Spinal cord (tissue), 9 donors: ENCODE measurements at regions not wholly inside any gene's neighbourhood (a gene's known extent, or its start where the extent isn't known, plus 50 kb on each side); places are given as distances from the start of the nearest gene placed in this dataset.

ENCODE experiments used
- DNase-seq, 6 donors: peaks; one replicate each; pipeline versions ENCODE4 v3.0.0 to v3.0.0-alpha.2; 2013 to 2015; ENCODE audit warnings: low spot score in 6 of 6, low read depth in 4 of 6
- H3K27ac ChIP-seq: one replicate; pipeline ENCODE4 v1.5.1; 2013; ENCODE audit warnings: low read depth, low read length, control low read depth
- H3K27me3 ChIP-seq: one replicate; pipeline ENCODE4 v1.6.1; 2013; ENCODE audit warnings: low read length; ENCODE audit not compliant: control insufficient read depth, insufficient read depth
- H3K36me3 ChIP-seq: one replicate; pipeline ENCODE4 v1.6.1; 2013; ENCODE audit warnings: low read length; ENCODE audit not compliant: control insufficient read depth, insufficient read depth
- H3K4me1 ChIP-seq: one replicate; pipeline ENCODE4 v1.6.1; 2013; ENCODE audit warnings: low read length; ENCODE audit not compliant: control insufficient read depth, insufficient read depth
- H3K4me3 ChIP-seq: one replicate; pipeline ENCODE4 v1.5.1; 2013; ENCODE audit warnings: low read depth, low read length, control low read depth
- H3K9me3 ChIP-seq: one replicate; pipeline ENCODE4 v1.6.1; 2013; ENCODE audit warnings: low read length; ENCODE audit not compliant: control insufficient read depth, insufficient read depth
- WGBS: methylation state at CpG from one replicate; pipeline ENCODE4 v1.1.5; 2013; ENCODE audit warnings: missing lambda C conversion rate; ENCODE audit not compliant: insufficient coverage; 5-methylcytosine and 5-hydroxymethylcytosine counted together
- donor health status: healthy.

DNA sequence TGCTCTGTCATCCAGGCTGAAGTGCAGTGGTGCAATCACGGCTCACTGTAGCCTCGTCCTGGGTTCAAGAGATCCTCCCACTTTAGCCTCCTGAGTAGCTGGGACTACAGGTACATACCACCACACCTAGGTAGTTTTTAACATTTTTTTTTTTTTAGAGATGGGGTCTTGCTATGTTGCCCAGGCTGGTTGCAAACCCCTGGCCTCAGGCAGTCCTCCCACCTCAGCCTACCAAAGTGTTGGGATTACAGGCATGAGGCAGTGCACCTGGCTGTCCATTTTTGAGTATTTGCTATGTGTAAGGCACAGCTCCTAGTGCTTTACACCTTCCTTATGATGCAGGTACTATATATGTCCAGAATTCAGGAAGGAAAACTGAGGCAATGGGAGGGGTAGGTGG lies 138.8 kb upstream of the ZNF536 start:
- Histone ChIP-seq H3K27me3 (peaks cover 2% of the 10 kb centered on the region), H3K4me1 (peaks cover 18% of the 10 kb centered on the region), H3K27ac (no peak overlapping the region), H3K9me3 (no peaks in the 10 kb centered on the region), H3K4me3 (no peak overlapping the region), H3K36me3 (no peaks in the 10 kb centered on the region)
- DNase-seq = no peak
- WGBS = no CpG with 5 or more reads among the region's 2 CpGs

DNA sequence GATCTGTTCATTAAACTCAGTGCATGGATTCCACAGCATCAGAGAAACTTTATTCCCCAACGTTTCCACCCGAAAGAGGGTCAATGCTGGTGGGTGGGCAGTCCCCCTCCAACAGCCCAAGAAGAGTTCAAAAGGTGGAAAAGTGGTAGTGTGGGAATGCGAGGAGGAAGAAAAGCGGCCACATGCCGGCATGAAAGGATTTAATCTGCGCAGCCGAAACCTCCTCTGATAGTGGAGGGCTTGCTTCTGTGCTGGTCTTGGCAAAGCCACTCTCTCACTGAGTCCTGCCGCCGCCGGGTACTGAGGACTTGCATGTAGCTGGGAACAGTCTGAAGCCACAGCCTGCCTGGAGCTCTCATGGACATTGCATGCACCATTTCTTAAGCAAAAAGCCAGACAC lies 136.2 kb upstream of the ZNF536 start:
- Histone ChIP-seq H3K4me1 (peaks cover 10% of the 10 kb centered on the region), H3K36me3 (no peaks in the 10 kb centered on the region), H3K4me3 (peak overlapping the region; percentile 28), H3K27me3 (peaks cover 2% of the 10 kb centered on the region), H3K9me3 (no peaks in the 10 kb centered on the region), H3K27ac (peak overlapping the region; percentile 26)
- WGBS = 6% methylated on average over 8 of the region's 10 CpGs
- peak in 2 of 6 donors; percentile 79 to 87 for DNase-seq

DNA sequence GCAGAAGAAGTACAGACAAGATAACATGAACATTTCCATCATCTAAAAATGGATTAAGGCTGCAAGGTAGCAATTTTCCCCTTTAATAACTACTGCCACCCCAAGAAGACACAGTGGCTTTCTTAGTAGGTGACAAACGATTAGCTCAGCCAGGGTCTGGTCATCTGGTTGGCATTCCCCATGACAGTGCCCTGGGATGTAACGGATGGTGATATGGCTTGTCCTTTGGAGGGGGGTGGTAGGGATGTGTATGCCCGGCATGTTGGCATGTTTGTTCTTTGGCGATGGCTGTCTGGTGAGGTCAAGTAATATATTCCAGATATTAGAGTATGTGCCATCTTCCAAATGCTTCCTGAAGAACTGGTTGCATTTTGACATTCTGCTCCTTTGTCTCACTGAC lies 135.6 kb upstream of the ZNF536 start:
- Histone ChIP-seq H3K9me3 (no peaks in the 10 kb centered on the region), H3K4me3 (no peak overlapping the region), H3K27ac (no peak overlapping the region), H3K4me1 (peaks cover 5% of the 10 kb centered on the region), H3K27me3 (peaks cover 2% of the 10 kb centered on the region), H3K36me3 (no peaks in the 10 kb centered on the region)
- DNase-seq = no peak
- WGBS = 69% methylated on average over 2 of the region's 4 CpGs

DNA sequence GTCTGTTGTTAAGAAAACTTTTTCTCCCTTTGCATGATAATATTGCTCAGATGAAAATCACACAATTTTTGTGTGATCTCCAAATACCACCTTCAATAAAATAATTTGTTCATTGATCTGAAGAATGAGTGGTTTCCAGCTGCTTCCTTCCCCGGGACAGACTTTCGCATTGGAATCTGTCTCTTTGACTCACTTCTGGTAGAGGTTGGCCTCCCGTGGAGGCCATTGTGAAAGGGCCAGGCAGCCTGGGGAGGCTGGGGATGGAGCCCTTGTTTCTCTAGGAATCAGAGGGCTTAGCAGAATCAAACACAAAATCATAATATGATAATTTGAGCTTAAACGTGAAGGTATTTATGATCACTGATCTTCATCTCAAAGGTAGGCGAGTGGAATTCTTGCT lies 135.0 kb upstream of the ZNF536 start:
- H3K4me1 ChIP-seq = peaks cover 5% of the 10 kb centered on the region
- WGBS = 78% methylated on average over 2 of the region's 5 CpGs
- DNase-seq = no peak
- H3K27ac ChIP-seq = no peak overlapping the region
- no peaks in the 10 kb centered on the region for H3K36me3 ChIP-seq
- H3K27me3 ChIP-seq = peaks cover 2% of the 10 kb centered on the region
- H3K4me3 ChIP-seq = no peak overlapping the region
- H3K9me3 ChIP-seq = no peaks in the 10 kb centered on the region

DNA sequence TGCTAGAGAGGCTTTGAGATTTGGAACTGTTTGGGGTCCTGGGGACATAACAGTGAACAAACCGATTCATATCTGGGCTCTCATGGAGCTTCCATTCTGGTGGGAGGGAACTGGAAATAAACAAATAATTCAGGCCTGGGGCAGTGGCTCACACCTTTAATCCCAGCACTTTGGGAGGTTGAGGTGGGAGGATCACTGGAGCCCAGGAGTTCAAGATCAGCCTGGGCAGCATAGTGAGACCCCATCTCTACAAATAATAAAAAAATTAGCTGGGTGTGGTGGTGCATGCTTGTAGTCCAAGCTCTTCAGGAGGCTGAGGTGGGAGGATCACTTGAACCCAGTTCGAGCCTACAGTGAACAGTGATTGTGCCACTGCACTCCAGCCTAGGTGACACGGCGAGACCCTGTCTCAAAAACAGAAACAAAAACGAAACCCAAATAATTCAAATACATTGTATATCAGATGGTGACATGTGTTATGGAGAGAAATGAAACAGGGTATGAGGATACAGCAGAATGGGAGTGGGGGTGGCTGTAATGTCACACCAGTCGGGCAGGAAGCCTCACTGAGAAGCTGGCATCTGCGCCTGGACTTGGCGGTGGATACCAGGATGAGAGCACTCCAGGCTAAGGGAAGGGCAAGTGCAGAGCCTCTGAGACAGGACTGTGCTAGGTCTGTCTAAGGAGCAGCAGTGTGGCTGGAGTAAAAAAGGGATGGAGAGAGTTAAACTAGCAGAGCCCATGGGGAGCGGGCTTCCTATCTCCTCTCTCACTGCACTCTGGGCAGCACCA lies 131.1 kb upstream of the ZNF536 start:
- no peak for DNase-seq
- no peaks in the 10 kb centered on the region for H3K9me3 ChIP-seq
- no peak overlapping the region for H3K27ac ChIP-seq
- H3K4me1 ChIP-seq = no peaks in the 10 kb centered on the region
- H3K36me3 ChIP-seq = no peaks in the 10 kb centered on the region
- WGBS = 80% methylated on average over 4 of the region's 9 CpGs
- no peaks in the 10 kb centered on the region for H3K27me3 ChIP-seq
- H3K4me3 ChIP-seq = no peak overlapping the region

DNA sequence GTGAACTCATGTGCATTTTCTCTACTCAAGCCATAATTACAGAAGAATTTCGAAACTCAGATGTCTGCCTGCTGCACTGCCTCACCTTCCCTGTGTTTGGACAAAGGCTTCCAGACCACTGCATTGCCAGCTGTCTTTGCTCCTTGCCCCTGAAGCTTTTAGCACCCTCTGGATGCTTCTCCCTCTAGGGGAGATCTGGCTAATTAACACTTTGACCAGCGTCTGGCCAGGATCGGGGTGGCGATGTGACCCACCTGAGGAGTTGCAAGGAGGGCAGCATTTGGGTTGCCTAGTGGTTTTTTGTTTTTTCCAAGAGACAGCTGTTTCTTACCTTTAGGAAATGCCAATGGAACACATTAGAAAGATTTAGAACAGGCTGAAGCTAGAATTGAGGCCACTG lies 127.7 kb upstream of the ZNF536 start:
- Histone ChIP-seq H3K9me3 (no peaks in the 10 kb centered on the region), H3K36me3 (no peaks in the 10 kb centered on the region), H3K27me3 (no peaks in the 10 kb centered on the region), H3K4me1 (no peaks in the 10 kb centered on the region), H3K4me3 (no peak overlapping the region), H3K27ac (no peak overlapping the region)
- WGBS = 63% methylated on average over 4 of the region's 4 CpGs
- DNase-seq = no peak

DNA sequence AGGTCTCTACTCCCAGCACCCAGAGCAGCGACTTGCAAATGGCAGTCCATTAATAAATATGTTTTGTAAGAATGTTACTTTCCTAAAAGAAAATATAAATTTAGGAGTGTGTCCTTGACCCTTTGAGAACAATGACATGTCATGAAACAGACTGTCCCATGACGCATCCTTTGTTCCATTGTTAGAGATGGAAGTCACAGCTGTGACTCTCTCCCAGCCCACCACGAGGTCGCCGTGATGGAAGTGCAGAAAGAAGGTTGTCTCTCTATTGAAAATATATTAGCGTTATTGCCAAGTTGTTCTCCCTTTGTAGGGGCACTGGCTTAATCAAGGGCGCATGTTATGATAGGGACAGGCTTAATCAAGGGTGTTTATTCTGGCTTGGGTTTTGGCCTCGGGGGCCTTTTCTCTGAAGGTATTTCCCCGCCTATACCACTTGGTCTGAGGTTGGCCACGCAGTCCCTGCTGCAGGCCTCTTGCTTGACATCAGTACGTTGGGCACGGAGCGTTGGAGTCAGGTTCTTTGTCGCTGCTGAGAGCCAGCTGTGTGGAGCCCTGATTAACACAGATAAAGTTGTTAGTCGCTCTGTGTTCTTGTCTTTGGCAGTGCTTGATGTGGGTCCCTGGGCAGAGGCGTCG lies 126.7 kb upstream of the ZNF536 start:
- 89% methylated on average over 12 of the region's 17 CpGs for WGBS
- no peak for DNase-seq
- no peaks in the 10 kb centered on the region for H3K4me1 ChIP-seq

DNA sequence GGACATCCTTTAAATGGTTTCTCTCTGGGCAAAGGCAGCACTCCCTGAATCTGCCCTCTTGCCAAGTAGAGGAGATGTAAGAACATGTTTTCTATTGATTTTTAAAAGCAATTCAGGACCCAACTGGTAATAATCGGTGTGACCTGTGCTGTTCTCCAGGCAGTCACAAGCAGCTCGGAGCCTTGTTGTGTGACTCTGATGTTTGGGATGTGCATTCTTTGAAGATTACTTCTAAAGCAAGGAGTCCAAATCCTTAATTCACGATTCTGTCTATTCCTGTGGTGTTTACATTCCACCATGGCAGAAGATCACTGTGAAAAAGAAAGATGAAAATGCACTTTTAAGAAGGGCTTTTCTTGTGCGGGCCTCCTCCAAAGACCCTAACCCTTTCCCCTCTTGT lies 122.3 kb upstream of the ZNF536 start:
- no peak overlapping the region for H3K4me3 ChIP-seq
- peaks cover 5% of the 10 kb centered on the region for H3K4me1 ChIP-seq
- peaks cover 5% of the 10 kb centered on the region for H3K27me3 ChIP-seq
- H3K9me3 ChIP-seq = no peaks in the 10 kb centered on the region
- no CpG with 5 or more reads among the region's 4 CpGs for WGBS
- H3K36me3 ChIP-seq = no peaks in the 10 kb centered on the region
- DNase-seq = no peak
- H3K27ac ChIP-seq = no peak overlapping the region

More for the DNA sequence above, 126.7 kb upstream of the ZNF536 start:
- Histone ChIP-seq H3K9me3 (no peaks in the 10 kb centered on the region), H3K36me3 (no peaks in the 10 kb centered on the region), H3K4me3 (no peak overlapping the region), H3K27ac (no peak overlapping the region), H3K27me3 (no peaks in the 10 kb centered on the region)

DNA sequence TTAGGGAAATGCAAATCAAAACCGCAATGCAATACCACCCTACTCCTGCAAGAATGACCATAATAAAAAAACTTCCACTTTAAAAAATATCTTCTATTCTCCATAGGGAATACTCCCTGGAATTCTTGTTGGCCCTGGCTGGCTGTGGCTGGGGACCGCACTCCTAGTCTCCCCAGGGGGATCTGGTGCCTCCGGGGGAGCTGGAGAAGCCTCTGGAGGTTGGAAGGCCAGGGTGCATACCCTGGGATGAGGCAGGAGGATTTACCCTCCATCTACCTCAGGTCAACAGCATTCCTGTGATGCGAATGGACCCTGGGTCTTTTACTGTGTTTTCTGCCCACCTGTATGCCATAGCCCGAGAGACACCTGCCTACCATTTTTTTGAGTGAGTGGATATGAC lies 120.0 kb upstream of the ZNF536 start:
- no peak overlapping the region for H3K27ac ChIP-seq
- no peaks in the 10 kb centered on the region for H3K9me3 ChIP-seq
- no peaks in the 10 kb centered on the region for H3K36me3 ChIP-seq
- peaks cover 9% of the 10 kb centered on the region for H3K4me1 ChIP-seq
- H3K27me3 ChIP-seq = peaks cover 5% of the 10 kb centered on the region
- DNase-seq = no peak
- 100% methylated on average over 1 of the region's 5 CpGs for WGBS
- no peak overlapping the region for H3K4me3 ChIP-seq

DNA sequence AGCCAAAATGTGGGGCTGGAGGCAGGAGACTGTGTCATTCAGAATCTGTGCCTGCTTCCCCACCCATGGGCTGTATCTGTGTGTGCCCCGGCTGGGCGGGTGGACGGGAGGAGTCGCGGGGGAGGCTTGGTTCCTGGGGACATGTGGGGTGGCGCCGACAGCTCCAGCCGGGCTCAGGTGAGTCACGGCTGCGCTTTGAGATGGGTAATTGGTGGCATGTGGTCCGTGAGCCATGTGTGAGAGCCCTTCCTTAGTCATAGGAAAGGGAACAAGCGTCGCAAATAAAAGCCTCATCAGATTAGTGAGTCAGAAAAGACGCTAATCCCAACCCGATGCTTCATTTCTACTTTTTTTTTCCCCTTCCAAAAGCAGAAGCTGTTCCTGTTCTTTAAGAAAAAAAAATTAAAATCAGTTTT lies 118.6 kb upstream of the ZNF536 start:
- WGBS = 34% methylated on average over 13 of the region's 15 CpGs
- DNase-seq = peak in 1 of 6 donors; percentile 25
- Histone ChIP-seq H3K27ac (no peak overlapping the region), H3K4me3 (no peak overlapping the region), H3K9me3 (no peaks in the 10 kb centered on the region), H3K4me1 (peaks cover 9% of the 10 kb centered on the region), H3K27me3 (peaks cover 5% of the 10 kb centered on the region), H3K36me3 (no peaks in the 10 kb centered on the region)
